Stomach (tissue), 8 donors: ENCODE measurements at regions not wholly inside any gene's neighbourhood (a gene's known extent, or its start where the extent isn't known, plus 50 kb on each side); places are given as distances from the start of the nearest gene placed in this dataset.

ENCODE experiments used
- DNase-seq, 2 donors: peaks; one replicate each; pipeline versions ENCODE4 v3.0.0 to v3.0.0-alpha.2; 2013 to 2019
- H3K27ac ChIP-seq, 5 donors: fragments of 200-600 bp in 4 of 5; sonication (generic) in 4 of 5; one replicate each; pipeline ENCODE4 v1.5.1; 2013 to 2019; ENCODE audit warnings: mild to moderate bottlenecking in 1 of 5, moderate library complexity in 1 of 5
- H3K27me3 ChIP-seq, 3 donors: fragments of 200-600 bp; sonication (generic); one replicate each; pipeline ENCODE4 v1.5.1; 2017 to 2019; ENCODE audit warnings: mixed run types in 1 of 3
- H3K36me3 ChIP-seq, 4 donors: fragments of 200-600 bp; sonication (generic); 1 replicate in 3 of 4; 2 replicates in 1 of 4; pipeline ENCODE4 v1.5.1; 2016 to 2019
- H3K4me1 ChIP-seq, 4 donors: fragments of 200-600 bp; sonication (generic); one replicate each; pipeline ENCODE4 v1.5.1; 2016 to 2019
- H3K4me3 ChIP-seq, 4 donors: fragments of 200-600 bp; sonication (generic) in 3 of 4; one replicate each; pipeline ENCODE4 v1.5.1; 2016 to 2019; ENCODE audit warnings: mild to moderate bottlenecking in 1 of 4
- H3K9me3 ChIP-seq, 4 donors: fragments of 200-600 bp; sonication (generic); one replicate each; pipeline ENCODE4 v1.5.1; 2016 to 2019
- CTCF ChIP-seq, 7 experiments: fragments of 450-650 bp in 4 of 7; fragments of 200-600 bp in 3 of 7; sonication (generic) in 3 of 7; IDR thresholded peaks; one replicate each; pipeline ENCODE4 v1.5.1; 2016 to 2019; ENCODE audit warnings: antibody characterized with exemption in 7 of 7, control low read depth in 2 of 7, mild to moderate bottlenecking in 1 of 7
- EP300 ChIP-seq: sonication (generic); formaldehyde crosslinking; IDR thresholded peaks from one replicate; pipeline ENCODE4 v1.6.1; 2017; ENCODE audit warnings: antibody characterized with exemption
- POLR2A ChIP-seq, 4 donors: fragments of 450-650 bp; IDR thresholded peaks; one replicate each; pipeline ENCODE4 v1.6.1; 2016; ENCODE audit warnings: antibody characterized with exemption in 4 of 4, control low read depth in 2 of 4, mild to moderate bottlenecking in 1 of 4, moderate library complexity in 1 of 4
- POLR2AphosphoS5 ChIP-seq, 3 donors: sonication (generic); formaldehyde crosslinking; IDR thresholded peaks; one replicate each; pipeline ENCODE4 v1.6.1; 2016; ENCODE audit warnings: antibody characterized with exemption in 3 of 3
- WGBS, 5 donors: extraction: QIAGEN DNeasy Blood & Tissue Kit in 3 of 5; methylation state at CpG; one replicate each; pipeline versions ENCODE4 v1.1.5 to v1.1.7; 2013 to 2018; 5-methylcytosine and 5-hydroxymethylcytosine counted together
- intact Hi-C: fragments of 100-400 bp; cut with DNase I; formaldehyde crosslinking; loops from one replicate; pipeline ENCODE4 v1.15.1; 2023; ENCODE audit warnings: low total_unique reads
- donor health status: healthy with polysubstance abuse.
- donor health status: Bipolar disorder and iron deficiency.
- donor health status: healthy.

- no peak overlapping the region for H3K4me3 ChIP-seq
- intact Hi-C loops: no loop called here
- H3K36me3 ChIP-seq: no peaks in the 10 kb centered on the region
- no peaks in the 10 kb centered on the region for H3K27me3 ChIP-seq
- TF ChIP-seq CTCF (IDR thresholded peaks at IDR 0.05): no peak
- TF ChIP-seq POLR2A (IDR thresholded peaks at IDR 0.05): no peak
- TF ChIP-seq EP300: no peak
- no peak for TF ChIP-seq POLR2AphosphoS5 (IDR thresholded peaks at IDR 0.05)
- no peak for DNase-seq
- H3K9me3 ChIP-seq: peaks cover 0 to 12% (median 5%) of the 10 kb centered on the region in 4 donors
- WGBS, 5 donors: 89 to 95% (median 90%) methylated on average over 3 of the region's 3 CpGs
- no peak overlapping the region for H3K27ac ChIP-seq
- H3K4me1 ChIP-seq: no peaks in the 10 kb centered on the region
Observed at GRCh38 chr9:26012797-26013196, 334.6 kb upstream of the TUSC1 start.

- no peaks in the 10 kb centered on the region for H3K27me3 ChIP-seq
- TF ChIP-seq CTCF (IDR thresholded peaks at IDR 0.05) (no peak), POLR2AphosphoS5 (IDR thresholded peaks at IDR 0.05) (no peak), POLR2A (IDR thresholded peaks at IDR 0.05) (no peak), EP300 (no peak)
- no peaks in the 10 kb centered on the region for H3K36me3 ChIP-seq
- intact Hi-C loops: loop anchor here (10.0 kb wide), 1 partner anchor 60 kb away; no protein-coding TSS in a partner anchor
- WGBS, 5 donors: 54 to 65% (median 58%) methylated on average over 6 of the region's 6 CpGs
- H3K9me3 ChIP-seq: peaks cover 0 to 72% (median 20%) of the 10 kb centered on the region in 4 donors
- no peak for DNase-seq
- H3K4me3 ChIP-seq: no peak overlapping the region
- H3K27ac ChIP-seq: no peak overlapping the region
- H3K4me1 ChIP-seq: no peaks in the 10 kb centered on the region
Observed at GRCh38 chr9:25994605-25995004, 316.4 kb upstream of the TUSC1 start.

GRCh38 chr9:25990376-25990775, 312.1 kb upstream of the TUSC1 start:
- Histone ChIP-seq H3K27me3 (no peaks in the 10 kb centered on the region), H3K4me3 (no peak overlapping the region), H3K36me3 (no peaks in the 10 kb centered on the region), H3K9me3 (peaks cover 0 to 68% (median 20%) of the 10 kb centered on the region in 4 donors), H3K27ac (no peak overlapping the region), H3K4me1 (no peaks in the 10 kb centered on the region)
- intact Hi-C loops: loop anchor here (10.0 kb wide), 1 partner anchor 56 kb away; no protein-coding TSS in a partner anchor
- DNase-seq: no peak
- TF ChIP-seq EP300: no peak
- 67 to 100% (median 71%) methylated on average over 1 of the region's 1 CpG for WGBS, 5 donors

GRCh38 chr9:25975667-25976066, 297.4 kb upstream of the TUSC1 start:
- no peaks in the 10 kb centered on the region for H3K4me1 ChIP-seq
- 77 to 87% (median 83%) methylated on average over 1 of the region's 1 CpG for WGBS, 5 donors
- intact Hi-C loops: no loop called here

More at GRCh38 chr9:25975667-25976066, 297.4 kb upstream of the TUSC1 start:
- H3K4me3 ChIP-seq: no peak overlapping the region
- H3K9me3 ChIP-seq: peaks cover 0 to 23% (median 11%) of the 10 kb centered on the region in 4 donors
- TF ChIP-seq CTCF (IDR thresholded peaks at IDR 0.05) (no peak), POLR2A (IDR thresholded peaks at IDR 0.05) (no peak), EP300 (no peak), POLR2AphosphoS5 (IDR thresholded peaks at IDR 0.05) (no peak)
- no peak for DNase-seq
- H3K36me3 ChIP-seq: no peaks in the 10 kb centered on the region
- H3K27ac ChIP-seq: no peak overlapping the region
- H3K27me3 ChIP-seq: no peaks in the 10 kb centered on the region
